Fibroblast of lung (primary cell): ENCODE measurements at regions not wholly inside any gene's neighbourhood (a gene's known extent, or its start where the extent isn't known, plus 50 kb on each side); places are given as distances from the start of the nearest gene placed in this dataset.

Experiments used
- DNase-seq, 2 donors: peaks; one replicate each; pipeline versions ENCODE4 v3.0.0 to v3.0.0-alpha.2; 2010; ENCODE audit warnings: low read depth in 2 of 2
- H2AFZ ChIP-seq: 2 replicates; pipeline ENCODE4 v1.5.1; 2012; ENCODE audit warnings: low read length, control low read depth, inconsistent platforms
- H3K27ac ChIP-seq: 2 replicates; pipeline ENCODE4 v1.5.1; 2011; ENCODE audit warnings: low read length, control low read depth; ENCODE audit not compliant: insufficient read depth
- H3K27me3 ChIP-seq: 2 replicates; pipeline ENCODE4 v1.5.1; 2011; ENCODE audit warnings: mild to moderate bottlenecking, low read length; ENCODE audit not compliant: control insufficient read depth, insufficient read depth
- H3K36me3 ChIP-seq: 2 replicates; pipeline ENCODE4 v1.5.1; 2011; ENCODE audit warnings: low read length; ENCODE audit not compliant: control insufficient read depth, insufficient read depth
- H3K4me1 ChIP-seq: 2 replicates; pipeline ENCODE4 v1.5.1; 2011; ENCODE audit warnings: low read length; ENCODE audit not compliant: control insufficient read depth, insufficient read depth; ENCODE audit errors: extremely low read depth
- H3K4me2 ChIP-seq: 2 replicates; pipeline ENCODE4 v1.5.1; 2011; ENCODE audit warnings: low read length, control low read depth; ENCODE audit not compliant: insufficient read depth; ENCODE audit errors: extremely low read depth
- H3K4me3 ChIP-seq, 4 experiments: fragments of 200-600 bp in 1 of 4; sonication (generic) in 1 of 4; replicated peaks in 1 of 4; 2 replicates each; pipeline ENCODE4 v1.5.1; 2011 to 2016; ENCODE audit warnings: low read length in 4 of 4, low read depth in 3 of 4, mild to moderate bottlenecking in 3 of 4, control low read depth in 2 of 4, inconsistent platforms in 1 of 4, mixed read lengths in 1 of 4; ENCODE audit not compliant: insufficient read depth in 1 of 4; ENCODE audit errors: control extremely low read depth in 1 of 4
- H3K79me2 ChIP-seq: 2 replicates; pipeline ENCODE4 v1.5.1; 2012; ENCODE audit warnings: mild to moderate bottlenecking, low read length, inconsistent platforms; ENCODE audit not compliant: control insufficient read depth, insufficient read depth
- H3K9ac ChIP-seq: 2 replicates; pipeline ENCODE4 v1.5.1; 2011; ENCODE audit warnings: mild to moderate bottlenecking, low read length, control low read depth; ENCODE audit not compliant: insufficient read depth
- H3K9me3 ChIP-seq: 2 replicates; pipeline ENCODE4 v1.5.1; 2012; ENCODE audit warnings: low read depth, low read length; ENCODE audit not compliant: control insufficient read depth, insufficient read depth
- H4K20me1 ChIP-seq: 2 replicates; pipeline ENCODE4 v1.5.1; 2011; ENCODE audit warnings: low read length; ENCODE audit not compliant: control insufficient read depth, insufficient read depth; ENCODE audit errors: extremely low read depth
- EZH2 ChIP-seq: IDR thresholded peaks from 2 replicates; pipeline ENCODE4 v1.5.1; 2012; ENCODE audit warnings: low read length, control low read depth, mild to moderate bottlenecking; ENCODE audit errors: missing control alignments
- TF ChIP-seq, protein P1 (sequence below), 2 donors: IDR thresholded peaks in 1 of 2; conservative IDR thresholded peaks in 1 of 2; 1 replicate in 1 of 2; 2 replicates in 1 of 2; pipeline ENCODE4 v1.5.1; 2011 to 2012; ENCODE audit warnings: low read length in 2 of 2, control low read depth in 1 of 2, inconsistent platforms in 1 of 2, low read depth in 1 of 2, mild to moderate bottlenecking in 1 of 2

DNA sequence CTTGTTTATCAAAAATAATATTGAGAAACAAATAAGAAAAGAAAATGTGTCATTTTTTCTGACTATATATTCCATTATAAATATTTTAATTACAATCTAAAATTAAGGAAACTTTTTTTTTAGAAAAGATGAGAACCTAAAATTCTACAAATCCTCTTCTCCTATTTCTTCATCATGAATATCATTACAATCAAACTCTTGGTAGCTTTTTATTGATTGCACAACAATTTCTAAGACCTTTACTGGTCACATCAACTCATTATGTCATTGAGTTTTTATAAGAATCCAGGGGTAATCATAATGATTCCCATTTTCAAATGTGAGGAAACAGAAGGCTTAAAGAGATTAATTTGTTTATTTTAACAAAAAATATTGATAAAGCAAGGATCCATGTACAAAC lies 841.0 kb downstream of the FRK start:
- no peak for DNase-seq
- H4K20me1 ChIP-seq = no peaks in the 10 kb centered on the region
- H3K27me3 ChIP-seq = no peaks in the 10 kb centered on the region
- no peak overlapping the region for H3K9ac ChIP-seq
- TF ChIP-seq EZH2 = no peak
- TF ChIP-seq, protein P1, sequence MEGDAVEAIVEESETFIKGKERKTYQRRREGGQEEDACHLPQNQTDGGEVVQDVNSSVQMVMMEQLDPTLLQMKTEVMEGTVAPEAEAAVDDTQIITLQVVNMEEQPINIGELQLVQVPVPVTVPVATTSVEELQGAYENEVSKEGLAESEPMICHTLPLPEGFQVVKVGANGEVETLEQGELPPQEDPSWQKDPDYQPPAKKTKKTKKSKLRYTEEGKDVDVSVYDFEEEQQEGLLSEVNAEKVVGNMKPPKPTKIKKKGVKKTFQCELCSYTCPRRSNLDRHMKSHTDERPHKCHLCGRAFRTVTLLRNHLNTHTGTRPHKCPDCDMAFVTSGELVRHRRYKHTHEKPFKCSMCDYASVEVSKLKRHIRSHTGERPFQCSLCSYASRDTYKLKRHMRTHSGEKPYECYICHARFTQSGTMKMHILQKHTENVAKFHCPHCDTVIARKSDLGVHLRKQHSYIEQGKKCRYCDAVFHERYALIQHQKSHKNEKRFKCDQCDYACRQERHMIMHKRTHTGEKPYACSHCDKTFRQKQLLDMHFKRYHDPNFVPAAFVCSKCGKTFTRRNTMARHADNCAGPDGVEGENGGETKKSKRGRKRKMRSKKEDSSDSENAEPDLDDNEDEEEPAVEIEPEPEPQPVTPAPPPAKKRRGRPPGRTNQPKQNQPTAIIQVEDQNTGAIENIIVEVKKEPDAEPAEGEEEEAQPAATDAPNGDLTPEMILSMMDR (conservative IDR thresholded peaks at IDR 0.05 in 1 of 2, IDR thresholded peaks at IDR 0.05 in 1 of 2; ENCODE audit: low read depth in 1 of 2, low read length in 2 of 2) = no peak
- no peaks in the 10 kb centered on the region for H3K4me1 ChIP-seq
- no peak overlapping the region for H3K27ac ChIP-seq
- H3K4me3 ChIP-seq = no peak overlapping the region
- no peaks in the 10 kb centered on the region for H3K9me3 ChIP-seq
- H3K36me3 ChIP-seq = no peaks in the 10 kb centered on the region
- H2AFZ ChIP-seq = no peak overlapping the region
- H3K79me2 ChIP-seq = no peaks in the 10 kb centered on the region
- H3K4me2 ChIP-seq = no peak overlapping the region

DNA sequence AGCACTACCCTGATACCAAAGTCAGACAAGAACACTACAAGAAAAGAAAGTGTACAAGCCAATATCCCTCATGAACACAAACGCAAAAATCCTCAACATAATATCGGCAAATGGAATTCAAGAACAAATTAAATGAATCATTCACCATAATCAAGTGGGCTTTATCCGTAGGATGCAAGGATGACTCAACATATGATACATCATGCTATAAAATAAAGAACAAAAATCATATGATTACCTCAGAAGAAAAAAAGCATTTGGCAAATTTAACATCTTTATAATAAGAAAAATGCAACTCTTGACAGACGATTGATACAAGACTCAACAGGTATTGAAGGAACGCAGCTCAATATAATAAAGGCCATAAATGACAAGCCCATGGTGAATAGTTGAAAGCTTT lies 843.9 kb downstream of the FRK start:
- Histone ChIP-seq H4K20me1 (no peaks in the 10 kb centered on the region), H3K4me1 (no peaks in the 10 kb centered on the region), H3K4me3 (no peak overlapping the region), H3K36me3 (no peaks in the 10 kb centered on the region), H3K27me3 (no peaks in the 10 kb centered on the region), H2AFZ (no peak overlapping the region), H3K79me2 (no peaks in the 10 kb centered on the region), H3K9ac (no peak overlapping the region), H3K27ac (no peak overlapping the region), H3K9me3 (no peaks in the 10 kb centered on the region), H3K4me2 (no peak overlapping the region)
- DNase-seq = no peak
- TF ChIP-seq, protein P1 (conservative IDR thresholded peaks at IDR 0.05 in 1 of 2, IDR thresholded peaks at IDR 0.05 in 1 of 2; ENCODE audit: low read depth in 1 of 2, low read length in 2 of 2) = no peak
- TF ChIP-seq EZH2 = no peak

DNA sequence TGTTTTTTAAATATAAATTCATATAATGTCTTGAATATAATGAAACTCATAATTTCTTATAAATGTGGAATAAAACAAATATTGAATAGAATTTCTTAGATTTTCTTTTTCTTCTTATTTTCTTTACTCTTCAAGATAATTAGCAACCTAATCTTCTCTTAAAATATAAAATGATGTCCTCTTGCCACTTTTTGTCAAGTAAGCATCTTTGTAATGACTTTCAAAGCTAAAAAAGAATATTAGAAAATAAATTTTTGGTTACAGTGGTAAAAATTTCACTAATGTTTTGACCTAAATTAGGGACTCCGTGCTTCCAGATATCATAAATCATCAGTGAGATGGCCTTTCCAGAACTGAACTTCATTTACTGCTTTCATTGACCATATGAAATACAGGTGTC lies 846.4 kb downstream of the FRK start:
- H3K4me1 ChIP-seq = no peaks in the 10 kb centered on the region
- no peaks in the 10 kb centered on the region for H3K36me3 ChIP-seq
- TF ChIP-seq EZH2 = no peak
- TF ChIP-seq, protein P1 (conservative IDR thresholded peaks at IDR 0.05 in 1 of 2, IDR thresholded peaks at IDR 0.05 in 1 of 2; ENCODE audit: low read depth in 1 of 2, low read length in 2 of 2) = no peak
- DNase-seq = no peak
- no peak overlapping the region for H3K9ac ChIP-seq
- H3K4me2 ChIP-seq = no peak overlapping the region
- H3K4me3 ChIP-seq = no peak overlapping the region
- H3K27me3 ChIP-seq = no peaks in the 10 kb centered on the region
- H4K20me1 ChIP-seq = no peaks in the 10 kb centered on the region
- no peak overlapping the region for H2AFZ ChIP-seq
- H3K27ac ChIP-seq = no peak overlapping the region
- H3K79me2 ChIP-seq = no peaks in the 10 kb centered on the region
- no peaks in the 10 kb centered on the region for H3K9me3 ChIP-seq
